Keratinocyte (primary cell): ENCODE measurements at regions not wholly inside any gene's neighbourhood (a gene's known extent, or its start where the extent isn't known, plus 50 kb on each side); places are given as distances from the start of the nearest gene placed in this dataset.

Source experiments
- DNase-seq: peaks from one replicate; pipeline ENCODE4 v3.0.0-alpha.2; 2011; ENCODE audit warnings: low read depth, missing footprints, low spot score
- FAIRE-seq: peaks from 2 replicates; lab custom pipeline; 2011; peaks lifted over from hg19 to GRCh38; lab: Jason Lieb, UNC
- H2AFZ ChIP-seq: 2 replicates; pipeline ENCODE4 v1.6.0; 2012; ENCODE audit warnings: low read length, control low read depth, inconsistent platforms; ENCODE audit not compliant: control insufficient read depth
- H3K27ac ChIP-seq: 2 replicates; pipeline ENCODE4 v1.5.1; 2011; ENCODE audit warnings: low read length; ENCODE audit not compliant: control insufficient read depth, insufficient read depth
- H3K27me3 ChIP-seq: 3 replicates; pipeline ENCODE4 v1.6.0; 2011; ENCODE audit warnings: low read length; ENCODE audit not compliant: control insufficient read depth, insufficient read depth; ENCODE audit errors: extremely low read depth
- H3K36me3 ChIP-seq, 2 experiments: 2 replicates in 1 of 2; 3 replicates in 1 of 2; pipeline ENCODE4 v1.5.1; 2011; ENCODE audit warnings: low read length in 2 of 2, mild to moderate bottlenecking in 1 of 2; ENCODE audit not compliant: control insufficient read depth in 2 of 2, insufficient read depth in 2 of 2; ENCODE audit errors: extremely low read depth in 1 of 2
- H3K4me1 ChIP-seq: 3 replicates; pipeline ENCODE4 v1.5.1; 2011; ENCODE audit warnings: low read length; ENCODE audit not compliant: control insufficient read depth, insufficient read depth; ENCODE audit errors: extremely low read depth
- H3K4me2 ChIP-seq: 3 replicates; pipeline ENCODE4 v1.6.0; 2011; ENCODE audit warnings: low read depth, low read length; ENCODE audit not compliant: control insufficient read depth, insufficient read depth; ENCODE audit errors: extremely low read depth
- H3K4me3 ChIP-seq, 3 experiments: fragments of 200-600 bp in 1 of 3; sonication (generic) in 1 of 3; 2 replicates in 2 of 3; 3 replicates in 1 of 3; pipeline ENCODE4 v1.5.1; 2011 to 2016; ENCODE audit warnings: low read length in 3 of 3, mild to moderate bottlenecking in 3 of 3, control low read depth in 2 of 3, inconsistent platforms in 1 of 3, low read depth in 1 of 3, mixed read lengths in 1 of 3, mixed run types in 1 of 3, moderate library complexity in 1 of 3; ENCODE audit not compliant: control insufficient read depth in 2 of 3, insufficient read depth in 2 of 3; ENCODE audit errors: extremely low read depth in 1 of 3
- H3K79me2 ChIP-seq: 2 replicates; pipeline ENCODE4 v1.6.0; 2012; ENCODE audit warnings: low read length; ENCODE audit not compliant: control insufficient read depth, insufficient read depth
- H3K9ac ChIP-seq: 3 replicates; pipeline ENCODE4 v1.6.0; 2011; ENCODE audit warnings: low read length; ENCODE audit not compliant: control insufficient read depth, insufficient read depth; ENCODE audit errors: extremely low read depth
- H3K9me1 ChIP-seq: 3 replicates; pipeline ENCODE4 v1.6.0; 2011; ENCODE audit warnings: low read length; ENCODE audit not compliant: control insufficient read depth, insufficient read depth; ENCODE audit errors: extremely low read depth
- H3K9me3 ChIP-seq: 2 replicates; pipeline ENCODE4 v1.5.1; 2012; ENCODE audit warnings: low read depth, low read length; ENCODE audit not compliant: control insufficient read depth
- H4K20me1 ChIP-seq: 3 replicates; pipeline ENCODE4 v1.6.0; 2011; ENCODE audit warnings: low read length; ENCODE audit not compliant: control insufficient read depth, insufficient read depth; ENCODE audit errors: extremely low read depth
- CTCF ChIP-seq, 3 experiments: IDR thresholded peaks in 1 of 3; conservative IDR thresholded peaks in 1 of 3; optimal IDR thresholded peaks in 1 of 3; 2 replicates in 2 of 3; 3 replicates in 1 of 3; pipeline versions ENCODE3 to v1.5.1; 2011; ENCODE audit warnings: low read length in 3 of 3, mild to moderate bottlenecking in 3 of 3, moderate library complexity in 2 of 3, control low read depth in 1 of 3, inconsistent platforms in 1 of 3; ENCODE audit not compliant: insufficient read depth in 2 of 3; ENCODE audit errors: extremely low read depth in 1 of 3
- EZH2 ChIP-seq: IDR thresholded peaks from one replicate; pipeline ENCODE4 v1.6.1; 2012; ENCODE audit warnings: inconsistent platforms, mild to moderate bottlenecking, low read length, moderate library complexity
- dilution Hi-C: fragments of 300-500 bp; cut with MboI; formaldehyde crosslinking; loops from one replicate; pipeline ENCODE4 v1.7.0; 2020; ENCODE audit warnings: low sequenced_read_pairs; ENCODE audit not compliant: extremely low pct_ligation_motif_present

GRCh38 chr5:4901924-4902323, 238.2 kb upstream of the ADAMTS16 start:
- Histone ChIP-seq H2AFZ (no peak overlapping the region), H3K27me3 (no peaks in the 10 kb centered on the region), H3K27ac (no peak overlapping the region), H3K79me2 (no peaks in the 10 kb centered on the region), H3K4me3 (no peak overlapping the region), H3K9me1 (no peaks in the 10 kb centered on the region), H3K9me3 (no peaks in the 10 kb centered on the region), H3K4me2 (no peak overlapping the region), H3K9ac (no peak overlapping the region), H3K36me3 (no peaks in the 10 kb centered on the region), H4K20me1 (no peaks in the 10 kb centered on the region), H3K4me1 (no peaks in the 10 kb centered on the region)
- FAIRE-seq (no peak), DNase-seq (no peak)
- TF ChIP-seq EZH2 (no peak), CTCF (optimal IDR thresholded peaks at IDR 0.05 in 1 of 3, IDR thresholded peaks at IDR 0.05 in 1 of 3, conservative IDR thresholded peaks at IDR 0.05 in 1 of 3; ENCODE audit: extremely low read depth in 1 of 3, insufficient read depth in 2 of 3, low read length in 3 of 3) (no peak)
- dilution Hi-C loops, result no loop called here

GRCh38 chr5:4905674-4906520, 234.2 kb upstream of the ADAMTS16 start:
- Histone ChIP-seq H3K9me1 (no peaks in the 10 kb centered on the region), H3K27me3 (no peaks in the 10 kb centered on the region), H3K27ac (no peak overlapping the region), H3K4me3 (no peak overlapping the region), H3K4me2 (no peak overlapping the region), H3K9ac (no peak overlapping the region), H3K4me1 (no peaks in the 10 kb centered on the region), H3K79me2 (no peaks in the 10 kb centered on the region), H4K20me1 (no peaks in the 10 kb centered on the region), H3K9me3 (no peaks in the 10 kb centered on the region), H2AFZ (no peak overlapping the region), H3K36me3 (no peaks in the 10 kb centered on the region)
- DNase-seq, result no peak
- dilution Hi-C loops, result no loop called here
- no peak for TF ChIP-seq EZH2
- no peak for TF ChIP-seq CTCF (optimal IDR thresholded peaks at IDR 0.05 in 1 of 3, IDR thresholded peaks at IDR 0.05 in 1 of 3, conservative IDR thresholded peaks at IDR 0.05 in 1 of 3; ENCODE audit: extremely low read depth in 1 of 3, insufficient read depth in 2 of 3, low read length in 3 of 3)
- no peak for FAIRE-seq
